Activated CD4-positive, alpha-beta T cell treated with anti-CD3 and anti-CD28 coated beads, Interleukin-10, Interleukin-2, amounts not matched to agents 100 ng/mL and 50 ng/mL, durations not matched to agents 16 hours and 8 hours (primary cell): ENCODE measurements at regions not wholly inside any gene's neighbourhood (a gene's known extent, or its start where the extent isn't known, plus 50 kb on each side); places are given as distances from the start of the nearest gene placed in this dataset.
"Not testable (repeated sequence)": the region's sequence is repeated elsewhere in the genome, so short reads cannot be mapped to it uniquely, and the experiment has no call there.

Source experiments
- DNase-seq: peaks from one replicate; pipeline ENCODE4 v3.0.0-alpha.2; 2020

DNA sequence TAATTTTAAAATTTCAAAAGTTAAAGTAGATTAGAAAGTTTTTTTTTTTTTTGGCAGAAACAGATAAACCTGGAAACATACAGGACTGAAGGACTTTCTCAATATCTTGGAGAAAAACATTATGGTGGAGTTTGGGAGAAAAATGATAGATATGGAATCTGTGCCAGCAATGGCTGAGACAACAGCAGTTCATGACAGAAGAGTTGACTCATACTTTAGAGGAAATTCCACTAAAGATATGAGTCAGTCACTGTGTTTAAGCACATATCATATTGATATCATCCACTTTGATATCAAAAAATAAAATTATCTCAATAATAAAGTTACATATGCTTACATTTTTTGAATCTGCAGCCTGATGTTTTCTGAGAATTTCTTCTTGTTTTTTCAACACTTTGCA, 193.9 kb upstream of the OR4E1 start:
- DNase-seq, result no peak

DNA sequence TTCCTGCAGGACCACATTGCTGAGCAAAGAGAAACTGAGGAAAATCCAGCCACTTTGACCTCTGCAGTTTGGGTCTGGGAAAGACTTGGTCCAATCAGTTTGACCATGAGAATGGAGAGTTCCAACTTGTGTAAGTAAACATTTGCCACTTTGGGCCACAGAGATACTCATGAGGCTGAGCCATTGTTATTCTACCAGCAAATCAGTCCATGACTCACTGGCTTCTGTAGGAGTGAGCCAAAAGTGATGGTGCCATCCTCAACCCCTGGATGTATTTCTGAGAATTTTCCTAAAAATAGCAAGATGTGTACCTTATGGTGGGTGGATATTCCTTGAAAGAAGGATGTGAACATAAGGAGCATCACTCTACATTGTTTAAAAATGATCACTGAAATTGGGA, 192.9 kb upstream of the OR4E1 start:
- DNase-seq, result no peak

DNA sequence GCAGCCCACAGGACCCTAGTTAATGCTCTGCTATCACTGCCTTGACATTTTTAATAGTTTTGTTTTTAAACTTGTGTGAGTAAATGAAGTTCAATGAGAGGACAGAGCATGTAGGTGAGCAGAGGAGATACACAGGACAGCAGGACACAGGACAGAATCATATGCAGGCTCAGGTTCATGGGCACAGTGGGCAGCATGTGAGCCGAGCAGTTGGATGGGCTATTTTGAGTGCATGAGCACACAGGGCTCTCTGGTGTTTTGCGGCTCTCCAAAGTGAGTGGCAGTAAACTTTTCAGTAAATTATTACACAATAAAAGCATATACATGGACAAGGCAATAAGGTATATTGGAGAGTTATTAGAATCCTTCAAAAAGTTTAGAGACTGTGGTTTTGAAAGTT, 189.7 kb upstream of the OR4E1 start:
- DNase-seq, result no peak

DNA sequence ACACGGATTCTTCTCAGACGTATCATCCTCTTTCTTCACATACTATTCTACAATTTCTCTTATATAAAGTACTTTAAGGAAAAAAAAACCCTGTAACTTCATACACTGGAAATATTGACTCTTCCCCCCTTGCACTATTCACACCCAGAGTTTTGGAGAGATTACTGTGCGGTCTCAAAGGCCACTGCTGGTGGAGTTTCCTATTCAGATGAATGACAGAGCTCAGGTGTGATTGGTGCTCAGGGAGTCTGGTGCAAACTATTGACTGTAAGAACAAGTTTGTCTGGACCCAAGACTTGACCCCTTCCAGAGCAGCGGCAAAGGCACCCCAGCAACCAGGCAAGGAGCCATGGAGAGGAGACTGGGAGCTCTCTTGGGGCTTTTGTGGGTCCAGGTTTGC, 187.5 kb upstream of the OR4E1 start:
- no peak for DNase-seq

DNA sequence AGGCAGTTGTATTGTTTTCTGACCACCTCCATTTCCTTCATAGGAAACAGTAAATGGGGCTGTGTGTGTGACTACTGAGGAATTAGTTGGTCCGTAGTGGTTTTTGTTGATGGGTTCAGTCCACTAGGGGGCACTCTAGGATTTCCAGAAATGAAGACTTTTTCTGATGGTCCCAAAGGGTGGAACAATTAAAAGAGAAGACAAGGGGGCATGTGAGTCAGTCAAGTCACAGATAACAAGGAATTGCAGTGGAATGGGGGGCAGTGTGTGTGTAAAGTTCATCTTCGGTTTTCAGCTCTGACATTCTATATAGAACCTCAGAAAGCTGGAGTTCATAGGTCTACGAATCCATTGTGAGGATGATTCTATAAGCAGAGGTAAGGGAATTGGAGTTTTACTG, 186.6 kb upstream of the OR4E1 start:
- DNase-seq, result peak; percentile 66

DNA sequence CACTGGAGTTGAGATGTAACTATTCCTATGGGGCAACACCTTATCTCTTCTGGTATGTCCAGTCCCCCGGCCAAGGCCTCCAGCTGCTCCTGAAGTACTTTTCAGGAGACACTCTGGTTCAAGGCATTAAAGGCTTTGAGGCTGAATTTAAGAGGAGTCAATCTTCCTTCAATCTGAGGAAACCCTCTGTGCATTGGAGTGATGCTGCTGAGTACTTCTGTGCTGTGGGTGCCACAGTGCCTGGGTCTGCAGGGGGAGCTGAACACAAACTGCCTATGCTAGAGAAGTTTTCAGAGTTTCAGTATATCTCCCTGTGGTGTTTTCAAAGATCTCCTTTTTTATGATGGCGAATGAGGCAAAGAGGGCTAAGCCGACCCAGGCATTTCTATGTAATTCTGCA, 179.2 kb upstream of the OR4E1 start:
- DNase-seq, result no peak

DNA sequence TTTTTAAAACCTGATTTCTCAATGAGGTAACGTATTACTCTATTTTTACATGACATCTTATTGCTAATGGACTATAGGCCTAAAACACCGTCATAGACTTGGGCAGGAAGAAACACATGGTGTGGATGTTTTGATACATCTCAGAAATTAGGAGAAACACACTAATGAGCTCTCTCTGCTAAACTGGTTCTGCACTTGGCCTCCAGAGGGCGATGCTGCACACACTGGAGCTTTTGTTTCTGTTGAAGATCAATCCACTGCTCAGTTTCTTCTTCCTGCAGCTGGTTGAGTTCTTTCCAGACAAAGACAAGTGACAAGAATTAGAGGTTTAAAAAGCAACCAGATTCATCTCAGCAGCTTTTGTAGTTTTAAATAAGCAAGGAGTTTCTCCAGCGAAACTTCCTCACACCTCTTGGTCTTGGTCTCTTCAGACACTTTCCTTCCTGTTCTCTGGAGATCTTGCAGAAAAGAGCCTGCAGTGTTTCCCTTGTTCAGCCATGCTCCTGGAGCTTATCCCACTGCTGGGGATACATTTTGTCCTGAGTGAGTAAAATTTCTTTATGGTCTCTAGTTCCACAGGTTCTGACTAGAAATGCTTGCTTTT, 178.5 kb upstream of the OR4E1 start:
- peak; percentile 71 for DNase-seq

DNA sequence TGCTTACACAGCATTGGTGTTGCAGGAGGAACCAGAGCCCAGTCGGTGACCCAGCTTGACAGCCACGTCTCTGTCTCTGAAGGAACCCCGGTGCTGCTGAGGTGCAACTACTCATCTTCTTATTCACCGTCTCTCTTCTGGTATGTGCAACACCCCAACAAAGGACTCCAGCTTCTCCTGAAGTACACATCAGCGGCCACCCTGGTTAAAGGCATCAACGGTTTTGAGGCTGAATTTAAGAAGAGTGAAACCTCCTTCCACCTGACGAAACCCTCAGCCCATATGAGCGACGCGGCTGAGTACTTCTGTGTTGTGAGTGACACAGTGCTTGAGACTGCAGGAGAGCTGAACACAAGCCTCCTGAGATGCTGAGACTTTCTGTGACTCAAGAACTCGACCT, 173.3 kb upstream of the OR4E1 start:
- peak; percentile 31 for DNase-seq

DNA sequence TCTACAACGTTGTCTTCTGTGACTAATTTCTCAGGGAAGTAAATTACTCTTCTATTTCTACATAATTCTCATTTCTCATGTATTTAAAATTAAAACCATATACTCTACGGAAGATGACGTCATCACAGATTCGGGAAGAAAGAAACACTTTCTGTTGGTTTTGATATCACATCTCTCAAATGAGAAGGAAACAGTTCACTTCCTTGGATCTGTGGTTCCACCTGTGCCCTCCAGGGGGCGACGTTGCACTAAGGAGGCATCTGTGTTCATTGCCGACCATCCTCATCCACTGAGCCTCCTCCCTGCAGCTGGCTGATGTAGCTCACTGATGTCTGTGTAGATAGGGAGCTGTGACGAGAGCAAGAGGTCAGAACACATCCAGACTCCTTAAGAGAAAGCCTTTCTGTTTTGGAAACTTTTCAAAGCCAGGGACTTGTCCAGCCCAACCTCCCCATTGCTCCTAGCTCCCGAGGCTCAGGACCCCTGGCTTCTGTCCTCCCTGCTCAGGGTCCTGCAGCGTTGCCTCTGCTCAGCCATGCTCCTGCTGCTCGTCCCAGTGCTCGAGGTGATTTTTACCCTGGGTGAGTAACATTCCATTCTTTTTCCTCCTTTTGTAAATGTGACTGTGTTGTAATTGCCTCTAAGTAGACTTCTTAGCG, 172.7 kb upstream of the OR4E1 start:
- peak; percentile 81 for DNase-seq

DNA sequence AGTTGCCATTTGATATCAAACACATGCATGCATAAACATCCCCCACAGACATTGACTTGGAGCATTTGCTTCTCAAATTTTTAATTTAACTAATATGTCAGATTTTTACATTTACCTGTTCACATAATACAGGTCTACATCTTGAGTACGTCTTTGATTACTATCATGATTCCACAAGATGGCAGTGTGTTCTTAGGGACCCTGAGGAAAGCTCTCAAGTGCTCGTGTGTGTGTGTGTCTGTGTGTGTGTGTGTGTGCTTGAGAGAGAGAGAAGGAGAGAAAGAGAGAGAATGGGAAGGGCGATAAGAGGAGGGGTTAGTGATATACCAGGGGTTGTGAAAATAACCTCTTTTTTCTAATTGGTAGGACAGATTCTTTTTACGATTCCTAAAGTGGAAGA, 167.1 kb upstream of the OR4E1 start:
- DNase-seq, result no peak

DNA sequence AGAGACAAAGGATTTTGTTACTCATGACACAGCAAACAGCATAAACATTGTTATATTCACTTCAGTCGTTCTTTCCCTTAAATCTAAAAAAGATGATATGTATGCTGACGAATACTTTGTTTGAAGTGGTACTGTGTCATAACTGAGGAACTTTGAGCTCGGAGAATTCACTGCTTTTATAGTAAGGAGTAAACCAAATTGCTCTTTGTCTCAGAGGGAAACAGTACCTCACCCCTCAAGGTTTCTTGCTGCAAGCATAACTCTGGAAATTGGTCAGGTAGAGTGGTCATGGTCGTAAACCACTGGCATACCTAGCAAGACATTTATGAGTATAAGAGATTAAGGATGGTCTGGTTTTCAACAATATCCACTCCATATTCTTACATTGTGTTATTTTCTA, 160.2 kb upstream of the OR4E1 start:
- DNase-seq, result no peak

DNA sequence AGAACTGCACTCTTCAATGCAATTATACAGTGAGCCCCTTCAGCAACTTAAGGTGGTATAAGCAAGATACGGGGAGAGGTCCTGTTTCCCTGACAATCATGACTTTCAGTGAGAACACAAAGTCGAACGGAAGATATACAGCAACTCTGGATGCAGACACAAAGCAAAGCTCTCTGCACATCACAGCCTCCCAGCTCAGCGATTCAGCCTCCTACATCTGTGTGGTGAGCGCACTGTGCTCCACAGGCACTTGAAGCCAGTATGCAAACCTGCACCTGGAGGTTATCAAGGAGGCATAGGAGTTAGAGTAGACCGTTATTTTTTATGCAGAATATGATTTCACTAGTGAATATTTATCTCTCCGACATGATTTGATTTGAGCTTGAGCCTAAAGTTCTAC, 152.2 kb upstream of the OR4E1 start:
- no peak for DNase-seq

DNA sequence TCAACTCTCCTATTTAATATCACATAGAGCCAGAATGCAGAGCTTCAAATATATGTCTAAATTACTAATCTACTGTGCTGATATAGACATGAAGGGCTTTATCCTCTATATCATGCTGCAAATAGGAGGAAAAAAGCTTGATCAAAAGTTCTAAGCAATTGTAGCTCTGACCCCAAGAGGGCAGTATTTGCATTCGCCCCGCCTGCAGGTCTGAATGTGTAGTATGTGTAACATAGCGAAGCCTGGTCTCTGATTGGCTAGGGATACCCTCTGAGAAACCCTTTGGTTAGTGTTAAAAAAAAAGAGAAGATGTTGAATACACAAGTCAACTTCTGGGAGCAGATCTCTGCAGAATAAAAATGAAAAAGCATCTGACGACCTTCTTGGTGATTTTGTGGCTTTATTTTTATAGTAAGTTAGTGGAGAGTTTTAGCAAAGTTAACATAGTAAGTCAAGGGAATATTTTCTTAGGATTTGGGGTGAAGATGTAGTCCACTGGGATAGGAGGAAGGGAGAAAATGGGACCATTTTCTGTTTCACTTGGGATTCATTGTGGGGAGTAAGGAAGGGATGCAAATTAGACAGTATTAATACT, 151.6 kb upstream of the OR4E1 start:
- DNase-seq, result peak; percentile 71

DNA sequence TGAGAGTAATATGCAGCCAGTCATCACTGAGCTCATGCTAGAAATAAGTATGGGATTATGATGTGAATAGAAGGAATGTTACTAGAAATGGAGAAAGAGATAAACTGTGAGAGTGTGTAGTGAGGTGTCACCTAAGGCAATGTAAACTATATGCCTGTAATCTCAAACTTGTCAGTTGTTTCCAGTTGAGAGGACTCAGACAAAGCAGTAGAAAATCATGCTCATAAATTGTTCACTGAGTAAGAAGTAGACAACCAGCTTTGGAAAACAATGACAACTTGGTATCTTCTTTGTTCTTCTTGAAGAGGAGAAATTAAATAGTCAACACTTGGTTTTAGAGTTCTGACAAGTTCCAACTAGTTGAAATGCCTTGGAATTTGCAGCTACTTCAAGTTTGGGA, 148.5 kb upstream of the OR4E1 start:
- DNase-seq, result no peak

DNA sequence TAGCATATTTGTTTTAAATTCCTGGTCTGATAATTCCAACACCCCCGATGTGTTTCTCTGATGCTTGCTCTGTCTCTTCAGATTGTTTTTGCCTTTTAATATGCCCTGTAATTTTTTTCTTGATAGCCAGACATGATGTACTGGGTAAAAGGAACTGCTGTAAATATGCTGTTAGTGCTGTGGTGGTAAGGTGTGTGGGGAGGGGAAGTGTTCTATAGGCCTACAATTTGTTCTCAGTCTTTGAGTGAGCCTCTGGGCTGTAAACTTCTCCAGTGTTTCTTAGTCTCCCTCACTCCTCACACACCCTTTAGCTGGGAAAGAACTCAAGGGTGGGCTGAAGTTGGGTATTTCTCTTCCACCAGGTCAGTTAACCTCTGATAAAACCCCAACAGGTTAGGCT, 147.0 kb upstream of the OR4E1 start:
- DNase-seq, result no peak

DNA sequence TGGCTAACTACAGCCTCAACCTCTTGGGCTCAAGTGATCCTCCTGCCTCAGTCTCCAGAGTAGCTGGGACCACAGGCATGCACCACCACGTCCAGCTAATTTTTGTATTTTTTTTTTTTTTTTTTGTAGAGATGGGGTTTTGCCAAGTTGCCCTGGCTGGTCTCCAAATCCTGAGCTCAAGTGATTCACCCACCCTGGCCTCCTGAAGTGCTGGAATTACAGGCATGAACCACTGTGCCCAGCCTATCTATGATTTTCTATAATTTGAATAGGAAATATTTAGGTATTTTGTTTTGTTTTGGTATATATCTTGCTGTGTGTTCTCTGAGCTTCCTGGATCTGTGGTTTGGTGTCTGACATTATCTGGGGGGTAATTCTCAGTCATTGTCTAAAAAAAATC, 146.3 kb upstream of the OR4E1 start:
- not testable (repeated sequence) for DNase-seq

DNA sequence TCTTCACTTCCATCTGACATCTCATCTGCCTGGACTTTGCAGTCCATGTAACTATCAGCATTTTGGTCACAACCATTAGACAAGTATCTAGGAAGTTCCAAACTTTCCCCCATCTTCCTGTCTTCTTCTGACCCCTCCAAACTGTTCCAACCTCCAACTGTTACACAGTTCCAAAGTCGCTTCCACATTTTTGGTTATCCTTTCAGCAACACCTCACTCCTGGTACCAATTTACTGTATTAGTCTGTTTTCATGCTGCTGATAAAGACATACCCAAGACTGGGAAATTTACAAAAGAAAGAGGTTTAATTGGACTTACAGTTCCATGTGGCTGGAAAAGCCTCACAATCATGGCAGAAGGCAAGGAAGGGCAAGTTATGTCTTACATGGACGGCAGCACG, 143.4 kb upstream of the OR4E1 start:
- not testable (repeated sequence) for DNase-seq

DNA sequence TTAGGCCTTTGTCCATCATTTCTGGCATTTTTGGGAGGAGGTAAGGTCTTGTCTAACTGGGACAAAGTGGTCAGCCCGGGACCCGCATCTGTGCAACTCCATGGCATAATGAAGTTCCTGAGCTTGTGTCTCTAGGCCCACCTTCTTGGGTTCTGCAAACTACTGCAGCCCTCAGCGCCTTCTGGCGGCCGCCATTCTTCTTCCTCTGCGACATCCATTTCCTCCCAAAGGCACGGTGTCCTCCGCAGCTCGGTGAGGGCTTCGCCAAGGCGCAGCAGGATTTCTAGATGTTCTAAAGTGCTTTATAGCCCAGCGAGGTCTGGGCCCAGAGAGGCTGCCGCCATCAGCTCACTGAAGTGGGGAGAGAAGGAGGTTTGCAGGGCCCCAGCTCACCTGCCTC, 134.4 kb upstream of the OR4E1 start:
- no peak for DNase-seq

DNA sequence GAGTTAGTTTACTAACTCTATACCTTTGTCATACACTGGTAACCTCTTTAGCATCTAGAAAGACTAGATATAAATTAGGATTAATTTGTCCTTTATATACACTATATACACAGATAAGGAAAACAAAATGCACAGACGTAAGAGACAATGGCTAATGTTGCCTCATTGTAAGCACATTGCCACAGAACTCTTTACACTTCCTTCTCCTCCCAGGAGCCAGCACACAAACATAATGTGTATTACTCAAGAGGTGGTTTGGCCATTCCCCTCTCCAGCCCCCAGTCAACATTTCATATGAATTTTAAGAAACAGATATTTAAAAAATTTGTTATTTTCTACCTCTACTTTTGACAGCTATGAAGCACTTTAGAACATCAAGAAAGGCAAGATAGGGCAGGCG, 131.4 kb upstream of the OR4E1 start:
- DNase-seq, result no peak

DNA sequence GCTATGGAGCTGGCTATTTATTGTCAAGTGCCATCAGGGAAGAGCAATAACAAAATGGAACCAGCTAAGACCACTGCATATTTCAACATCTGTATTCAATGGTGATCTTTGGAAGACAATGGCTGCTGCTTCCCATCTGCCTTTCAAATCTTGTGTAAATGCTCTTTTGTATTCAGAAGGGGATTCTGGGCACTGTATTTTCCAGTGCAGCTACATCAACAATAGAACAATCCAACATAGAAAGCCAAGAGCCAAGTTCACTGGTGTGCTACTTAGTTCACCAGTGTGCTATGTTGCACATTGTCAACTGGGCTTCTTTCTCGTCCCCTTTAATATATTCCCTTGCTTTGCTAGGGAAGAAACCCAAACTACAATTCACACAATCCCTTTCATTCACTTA, 128.8 kb upstream of the OR4E1 start:
- no peak for DNase-seq

DNA sequence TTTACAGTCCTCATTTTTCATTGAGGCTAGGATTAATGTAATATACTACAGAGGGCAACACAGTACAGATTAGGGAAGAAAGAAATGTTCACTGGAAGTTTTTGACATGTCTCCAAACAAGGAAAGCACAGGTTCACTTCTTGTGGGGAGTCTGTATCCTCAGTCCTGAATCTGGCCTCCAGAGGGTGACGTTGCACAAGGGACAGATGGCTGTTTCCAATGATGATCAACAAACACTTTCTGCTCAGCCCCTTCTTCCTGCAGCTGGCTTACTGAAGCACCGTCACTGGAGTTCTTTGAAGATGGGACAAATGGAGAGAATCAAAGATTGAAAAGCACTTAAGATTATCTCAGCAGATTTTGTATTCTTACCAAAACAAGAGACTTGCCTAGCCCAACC, 123.3 kb upstream of the OR4E1 start:
- DNase-seq, result peak; percentile 30

DNA sequence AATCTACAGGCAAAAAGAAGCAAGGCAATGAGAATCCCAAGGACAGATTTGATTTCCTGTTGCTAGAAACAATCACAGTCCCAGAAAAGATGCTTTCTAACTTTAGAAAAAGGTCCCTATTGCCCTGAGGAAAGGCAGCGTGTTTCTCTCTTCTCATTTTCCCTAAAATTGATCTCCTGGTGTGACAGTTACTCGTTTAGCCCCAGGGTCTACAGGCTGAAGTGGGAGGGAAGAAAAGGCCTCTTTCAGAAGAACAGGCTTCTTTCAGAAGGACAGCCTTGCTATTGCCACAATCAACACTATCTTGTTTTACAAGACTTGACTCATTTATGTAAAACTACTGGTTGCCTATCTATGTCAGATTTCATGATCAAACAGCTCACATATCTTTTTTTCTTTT, 121.8 kb upstream of the OR4E1 start:
- no peak for DNase-seq

DNA sequence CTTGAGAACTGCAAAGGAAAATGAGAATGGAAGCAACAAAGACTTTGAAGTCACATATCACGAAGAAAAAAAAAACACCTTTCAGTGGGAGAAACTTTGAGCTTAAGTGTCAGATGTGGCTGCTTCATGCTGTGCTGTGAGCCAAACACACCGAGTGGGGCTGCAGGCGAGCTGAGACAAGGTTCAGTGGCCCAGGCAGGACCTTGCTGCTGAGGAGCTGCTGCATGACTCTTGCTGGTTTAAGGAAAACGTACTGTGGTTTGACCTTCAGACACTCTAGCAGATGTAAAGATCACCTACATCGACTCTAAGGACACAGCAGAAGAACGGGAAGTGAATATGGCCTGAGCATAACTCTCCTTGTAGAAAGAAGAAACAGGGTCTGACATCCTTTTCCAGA, 118.1 kb upstream of the OR4E1 start:
- no peak for DNase-seq

DNA sequence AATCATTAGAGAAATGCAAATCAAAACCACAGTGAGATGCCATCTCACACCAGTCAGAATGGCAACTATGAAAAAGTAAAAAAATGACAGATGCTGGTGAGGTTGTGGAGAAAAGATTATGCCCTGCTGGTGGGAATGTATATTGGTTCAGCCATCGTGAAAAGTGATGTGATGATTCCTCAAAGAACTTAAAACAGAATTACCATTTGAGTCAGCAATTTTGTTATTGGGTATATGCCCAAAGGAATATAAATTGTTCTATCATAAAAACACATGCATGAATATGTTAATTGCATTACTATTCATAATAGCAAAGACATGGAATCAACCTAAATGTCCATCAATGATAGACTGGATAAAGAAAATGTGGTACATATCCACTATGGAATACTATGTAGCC, 115.1 kb upstream of the OR4E1 start:
- DNase-seq, result not testable (repeated sequence)

DNA sequence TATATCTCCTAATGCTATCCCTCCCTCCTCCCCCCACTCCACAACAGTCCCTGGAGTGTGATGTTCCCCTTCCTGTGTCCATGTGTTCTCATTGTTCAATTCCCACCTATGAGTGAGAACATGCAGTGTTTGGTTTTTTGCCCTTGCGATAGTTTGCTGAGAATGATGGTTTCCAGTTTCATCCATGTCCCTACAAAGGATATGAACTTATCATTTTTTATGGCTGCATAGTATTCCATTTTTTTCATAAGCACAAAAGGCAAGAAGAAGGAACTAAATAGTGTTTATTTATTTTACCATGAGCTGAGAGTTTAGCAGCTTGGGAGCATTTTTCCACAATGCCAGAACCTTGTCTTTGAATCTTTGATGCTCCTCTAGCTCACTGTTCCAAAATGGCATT, 113.6 kb upstream of the OR4E1 start:
- not testable (repeated sequence) for DNase-seq
